Panc1 (cell line): ENCODE measurements at regions not wholly inside any gene's neighbourhood (a gene's known extent, or its start where the extent isn't known, plus 50 kb on each side); places are given as distances from the start of the nearest gene placed in this dataset.

Experiments used
- ATAC-seq: fragments of 200-7000 bp; cut with Tn5 transposase; 2 replicates; pipeline ENCODE4 v1.9.1; 2020; ENCODE audit warnings: mild to moderate bottlenecking, moderate library complexity
- BruUV-seq: library from RNA; stranded (reverse); fragments of 400-500 nt; replicated peaks from 2 replicates; lab custom pipeline; 2021; lab: Mats Ljungman, UMichigan
- CTCF ChIA-PET: fragments of 300-600 bp; sonication (Branson Sonifier 250); formaldehyde crosslinking; loops from one replicate; lab custom pipeline; 2022; ENCODE audit warnings: antibody characterized with exemption; lab: Charles Lee
- POLR2A ChIA-PET: fragments of 300-600 bp; sonication (Branson Sonifier 250); formaldehyde crosslinking; loops from one replicate; lab custom pipeline; 2022; ENCODE audit warnings: antibody characterized with exemption; lab: Charles Lee
- DNase-seq: peaks from one replicate; pipeline ENCODE4 v3.0.0-alpha.2; 2010; ENCODE audit warnings: low read depth, low spot score
- H3K27ac ChIP-seq: 2 replicates; pipeline ENCODE4 v1.5.1; 2011; ENCODE audit warnings: mild to moderate bottlenecking, low read length, inconsistent platforms
- H3K27me3 ChIP-seq: fragments of 200-500 bp; sonication (Bioruptor generic); 2 replicates; pipeline ENCODE4 v1.6.0; 2014; ENCODE audit warnings: low read length, inconsistent platforms; ENCODE audit not compliant: control insufficient read depth, insufficient read depth
- H3K36me3 ChIP-seq: fragments of 200-500 bp; sonication (Bioruptor generic); 2 replicates; pipeline ENCODE4 v1.5.1; 2014; ENCODE audit warnings: inconsistent platforms, mild to moderate bottlenecking, low read length, moderate library complexity; ENCODE audit not compliant: control insufficient read depth, insufficient read depth
- H3K4me1 ChIP-seq: 2 replicates; pipeline ENCODE4 v1.5.1; 2011; ENCODE audit warnings: inconsistent platforms, mild to moderate bottlenecking, low read length, moderate library complexity; ENCODE audit not compliant: control insufficient read depth, insufficient read depth
- H3K4me3 ChIP-seq, 2 experiments: 2 replicates each; pipeline ENCODE4 v1.5.1; 2011 to 2012; ENCODE audit warnings: low read depth in 2 of 2, low read length in 2 of 2, mild to moderate bottlenecking in 2 of 2, inconsistent platforms in 1 of 2, moderate library complexity in 1 of 2
- H3K9me3 ChIP-seq: fragments of 200-500 bp; sonication (Bioruptor generic); 2 replicates; pipeline ENCODE4 v1.5.1; 2014; ENCODE audit warnings: low read depth, mild to moderate bottlenecking, inconsistent platforms, low read length, moderate library complexity; ENCODE audit not compliant: control insufficient read depth, insufficient read depth
- POLR2AphosphoS5 ChIP-seq: IDR thresholded peaks from 2 replicates; pipeline ENCODE4 v1.6.1; 2012; ENCODE audit warnings: mild to moderate bottlenecking, low read depth, low read length, moderate library complexity
- SIN3A ChIP-seq: IDR thresholded peaks from 2 replicates; pipeline ENCODE4 v1.6.1; 2012; ENCODE audit warnings: low read depth, mild to moderate bottlenecking, low read length, moderate library complexity, borderline replicate concordance; ENCODE audit not compliant: insufficient read depth
- TCF7L2 ChIP-seq: IDR thresholded peaks from 2 replicates; pipeline ENCODE4 v1.6.1; 2011; ENCODE audit warnings: mild to moderate bottlenecking, low read depth, low read length, inconsistent platforms
- in situ Hi-C: cut with HindIII; loops from 2 replicates; pipeline ENCODE4 v1.10.0; 2016; ENCODE audit warnings: low sequenced_read_pairs, low pct_unique_long_range_greater_than_20kb
- intact Hi-C: fragments of 100-400 bp; cut with micrococcal nuclease; formaldehyde crosslinking; loops from one replicate; pipeline ENCODE4 v1.10.0; 2022; ENCODE audit not compliant: unreplicated experiment
- TF ChIP-seq, protein P1 (sequence below), 2 experiments: IDR thresholded peaks; 2 replicates each; pipeline ENCODE4 v1.6.1; 2011 to 2012; ENCODE audit warnings: low read depth in 2 of 2, control low read depth in 1 of 2, low read length in 1 of 2, mild to moderate bottlenecking in 1 of 2, moderate library complexity in 1 of 2; ENCODE audit not compliant: insufficient read depth in 1 of 2
- TF ChIP-seq, protein P2 (sequence below): fragments of 450-650 bp; IDR thresholded peaks from 2 replicates; pipeline ENCODE4 v1.5.1; 2017; ENCODE audit warnings: mild to moderate bottlenecking

DNA sequence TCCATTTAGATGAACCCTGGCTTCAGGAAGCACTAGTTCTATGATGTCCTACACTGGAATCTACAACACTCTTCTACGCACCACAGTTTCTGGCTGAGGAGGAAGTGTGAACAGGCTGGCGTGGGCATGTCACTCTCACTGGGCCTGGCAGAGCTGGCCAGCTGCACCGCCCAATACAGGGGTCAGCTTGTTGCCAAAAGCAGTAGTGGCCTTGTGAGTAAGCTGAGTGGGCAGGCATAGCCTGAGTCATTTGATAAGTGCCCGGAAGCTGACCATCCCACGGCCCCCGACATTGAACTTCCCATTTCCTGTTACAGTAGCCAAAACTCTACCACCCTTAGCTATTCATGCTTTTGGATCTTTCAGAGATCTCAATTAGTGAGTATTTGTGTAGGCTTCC is 240.9 kb upstream of the SERP2 start:
- H3K9me3 ChIP-seq = no peaks in the 10 kb centered on the region
- H3K27ac ChIP-seq = no peak overlapping the region
- ATAC-seq (no peak), DNase-seq (no peak)
- ChIA-PET POLR2A (no interaction called here), CTCF (no interaction called here)
- H3K4me1 ChIP-seq = no peaks in the 10 kb centered on the region
- in situ Hi-C loops (no loop called here), intact Hi-C loops (no loop called here)
- no peak for TF ChIP-seq SIN3A
- TF ChIP-seq TCF7L2 = no peak
- TF ChIP-seq, protein P1, sequence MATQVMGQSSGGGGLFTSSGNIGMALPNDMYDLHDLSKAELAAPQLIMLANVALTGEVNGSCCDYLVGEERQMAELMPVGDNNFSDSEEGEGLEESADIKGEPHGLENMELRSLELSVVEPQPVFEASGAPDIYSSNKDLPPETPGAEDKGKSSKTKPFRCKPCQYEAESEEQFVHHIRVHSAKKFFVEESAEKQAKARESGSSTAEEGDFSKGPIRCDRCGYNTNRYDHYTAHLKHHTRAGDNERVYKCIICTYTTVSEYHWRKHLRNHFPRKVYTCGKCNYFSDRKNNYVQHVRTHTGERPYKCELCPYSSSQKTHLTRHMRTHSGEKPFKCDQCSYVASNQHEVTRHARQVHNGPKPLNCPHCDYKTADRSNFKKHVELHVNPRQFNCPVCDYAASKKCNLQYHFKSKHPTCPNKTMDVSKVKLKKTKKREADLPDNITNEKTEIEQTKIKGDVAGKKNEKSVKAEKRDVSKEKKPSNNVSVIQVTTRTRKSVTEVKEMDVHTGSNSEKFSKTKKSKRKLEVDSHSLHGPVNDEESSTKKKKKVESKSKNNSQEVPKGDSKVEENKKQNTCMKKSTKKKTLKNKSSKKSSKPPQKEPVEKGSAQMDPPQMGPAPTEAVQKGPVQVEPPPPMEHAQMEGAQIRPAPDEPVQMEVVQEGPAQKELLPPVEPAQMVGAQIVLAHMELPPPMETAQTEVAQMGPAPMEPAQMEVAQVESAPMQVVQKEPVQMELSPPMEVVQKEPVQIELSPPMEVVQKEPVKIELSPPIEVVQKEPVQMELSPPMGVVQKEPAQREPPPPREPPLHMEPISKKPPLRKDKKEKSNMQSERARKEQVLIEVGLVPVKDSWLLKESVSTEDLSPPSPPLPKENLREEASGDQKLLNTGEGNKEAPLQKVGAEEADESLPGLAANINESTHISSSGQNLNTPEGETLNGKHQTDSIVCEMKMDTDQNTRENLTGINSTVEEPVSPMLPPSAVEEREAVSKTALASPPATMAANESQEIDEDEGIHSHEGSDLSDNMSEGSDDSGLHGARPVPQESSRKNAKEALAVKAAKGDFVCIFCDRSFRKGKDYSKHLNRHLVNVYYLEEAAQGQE (IDR thresholded peaks at IDR 0.05; ENCODE audit: insufficient read depth in 1 of 2, low read depth in 2 of 2, low read length in 1 of 2) = no peak
- TF ChIP-seq, protein P2, sequence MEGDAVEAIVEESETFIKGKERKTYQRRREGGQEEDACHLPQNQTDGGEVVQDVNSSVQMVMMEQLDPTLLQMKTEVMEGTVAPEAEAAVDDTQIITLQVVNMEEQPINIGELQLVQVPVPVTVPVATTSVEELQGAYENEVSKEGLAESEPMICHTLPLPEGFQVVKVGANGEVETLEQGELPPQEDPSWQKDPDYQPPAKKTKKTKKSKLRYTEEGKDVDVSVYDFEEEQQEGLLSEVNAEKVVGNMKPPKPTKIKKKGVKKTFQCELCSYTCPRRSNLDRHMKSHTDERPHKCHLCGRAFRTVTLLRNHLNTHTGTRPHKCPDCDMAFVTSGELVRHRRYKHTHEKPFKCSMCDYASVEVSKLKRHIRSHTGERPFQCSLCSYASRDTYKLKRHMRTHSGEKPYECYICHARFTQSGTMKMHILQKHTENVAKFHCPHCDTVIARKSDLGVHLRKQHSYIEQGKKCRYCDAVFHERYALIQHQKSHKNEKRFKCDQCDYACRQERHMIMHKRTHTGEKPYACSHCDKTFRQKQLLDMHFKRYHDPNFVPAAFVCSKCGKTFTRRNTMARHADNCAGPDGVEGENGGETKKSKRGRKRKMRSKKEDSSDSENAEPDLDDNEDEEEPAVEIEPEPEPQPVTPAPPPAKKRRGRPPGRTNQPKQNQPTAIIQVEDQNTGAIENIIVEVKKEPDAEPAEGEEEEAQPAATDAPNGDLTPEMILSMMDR = no peak
- no peak for TF ChIP-seq POLR2AphosphoS5
- no peaks in the 10 kb centered on the region for H3K27me3 ChIP-seq
- H3K36me3 ChIP-seq = no peaks in the 10 kb centered on the region
- no peak overlapping the region for H3K4me3 ChIP-seq
- no TSS peak for BruUV-seq

DNA sequence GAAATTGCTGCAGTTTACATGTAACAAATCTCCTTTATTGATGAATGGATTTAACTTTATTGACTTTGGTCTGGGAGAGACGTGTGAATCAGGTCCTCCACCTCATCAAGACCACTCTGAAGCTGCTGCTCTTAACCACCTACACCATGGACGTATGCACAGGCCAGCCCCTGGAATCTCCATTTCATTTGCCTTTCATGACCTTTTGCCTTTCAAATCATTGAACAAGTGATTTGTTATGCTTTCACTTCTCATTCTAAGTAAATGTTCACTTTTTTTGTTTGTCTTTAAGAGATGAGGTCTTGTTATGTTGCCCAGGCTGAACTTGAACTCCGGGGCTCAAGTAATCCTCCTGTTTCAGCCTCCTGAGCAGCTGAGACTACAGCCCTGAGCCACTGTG is 240.0 kb upstream of the SERP2 start:
- POLR2A ChIA-PET = no interaction called here
- Histone ChIP-seq H3K27me3 (no peaks in the 10 kb centered on the region), H3K27ac (no peak overlapping the region), H3K4me3 (no peak overlapping the region), H3K4me1 (no peaks in the 10 kb centered on the region), H3K9me3 (no peaks in the 10 kb centered on the region), H3K36me3 (no peaks in the 10 kb centered on the region)
- intact Hi-C loops (no loop called here), in situ Hi-C loops (no loop called here)
- CTCF ChIA-PET = no interaction called here
- DNase-seq (no peak), ATAC-seq (no peak)
- no TSS peak for BruUV-seq
- TF ChIP-seq, protein P1 (IDR thresholded peaks at IDR 0.05; ENCODE audit: insufficient read depth in 1 of 2, low read depth in 2 of 2, low read length in 1 of 2) = no peak
- TF ChIP-seq SIN3A = no peak
- no peak for TF ChIP-seq POLR2AphosphoS5
- TF ChIP-seq, protein P2 = no peak
- no peak for TF ChIP-seq TCF7L2
